HG03097 (cell line): ENCODE measurements at regions not wholly inside any gene's neighbourhood (a gene's known extent, or its start where the extent isn't known, plus 50 kb on each side); places are given as distances from the start of the nearest gene placed in this dataset.

Source experiments
- ATAC-seq: cut with Tn5 transposase; IDR thresholded peaks from one replicate; pipeline ENCODE4 v1.9.1; 2021; ENCODE audit not compliant: unreplicated experiment, low FRiP score

DNA sequence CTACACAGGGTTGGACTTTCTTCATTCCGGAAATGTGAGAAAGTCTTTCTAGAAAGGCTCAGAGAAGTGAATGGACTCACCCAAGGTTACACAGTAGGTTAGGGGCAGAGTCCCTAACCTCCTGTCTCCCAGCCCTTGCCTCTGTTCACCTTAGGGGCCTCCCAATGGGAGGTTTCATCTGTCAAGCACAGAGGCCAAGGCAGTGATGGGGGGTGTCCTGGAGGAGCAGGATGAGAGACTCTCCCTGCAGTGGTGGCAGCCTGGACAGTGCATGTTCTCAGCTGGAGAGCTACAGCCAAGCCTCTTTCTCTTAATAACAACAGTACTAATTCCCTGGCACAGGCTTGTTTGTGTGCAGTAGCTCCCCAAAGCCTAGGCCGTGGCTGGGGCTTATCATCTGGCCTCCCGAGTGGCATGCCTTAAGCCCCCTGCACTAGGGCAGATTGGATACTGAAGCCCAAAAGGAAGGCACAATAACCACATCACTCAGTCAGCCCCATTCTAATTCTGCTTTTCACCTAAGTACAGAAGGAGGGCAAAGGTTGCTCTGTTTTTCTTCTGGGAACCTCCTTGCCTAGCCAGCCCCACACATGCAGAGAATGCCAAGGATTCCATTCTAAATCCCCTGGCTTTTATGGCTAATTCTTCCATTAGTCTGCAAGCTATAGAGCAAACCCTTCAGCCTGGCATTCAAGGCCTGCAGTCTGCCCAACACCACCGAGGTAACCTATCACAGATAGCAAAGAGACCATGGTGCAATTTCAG is 50.2 kb upstream of the XPA start:
- ATAC-seq, result no peak

DNA sequence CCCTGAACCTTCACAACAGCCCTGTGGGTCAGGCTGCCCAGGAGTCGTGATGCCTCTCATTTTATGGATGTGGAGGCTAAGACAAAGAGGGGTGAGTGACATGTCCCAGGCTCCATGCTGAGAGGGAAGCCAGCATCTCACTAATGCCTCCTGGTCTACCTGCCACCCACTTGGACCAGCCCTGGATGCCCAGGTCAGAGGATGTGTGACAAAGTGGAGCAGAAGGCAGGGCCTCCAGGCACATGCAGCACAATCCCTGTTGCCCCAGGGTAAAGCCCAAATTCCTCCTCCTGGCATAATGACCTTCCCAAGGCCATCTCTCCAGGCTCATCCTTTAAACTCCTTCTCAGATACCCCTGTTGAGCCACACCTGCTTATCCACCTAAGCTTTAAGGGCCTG is 51.4 kb upstream of the XPA start:
- ATAC-seq, result no peak

DNA sequence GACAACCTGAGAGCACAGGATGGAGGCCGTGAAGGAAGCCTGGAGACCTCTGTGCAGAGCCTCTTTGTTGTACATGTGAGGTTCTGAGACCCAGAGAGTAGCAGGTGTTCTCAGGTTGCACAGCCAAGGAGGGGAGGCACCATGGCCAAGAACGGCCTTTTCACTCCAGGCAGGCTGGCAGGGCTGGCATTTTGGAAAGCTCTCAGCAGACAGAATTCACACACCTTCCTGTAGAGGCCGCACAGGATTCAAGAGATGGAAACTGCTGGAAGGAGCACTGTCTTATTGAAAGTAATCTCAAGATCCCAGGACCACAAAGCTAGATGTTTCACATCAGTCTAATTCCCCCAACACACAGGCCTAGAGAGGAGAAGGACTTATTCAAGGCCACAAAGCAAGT is 52.8 kb upstream of the XPA start:
- no peak for ATAC-seq

DNA sequence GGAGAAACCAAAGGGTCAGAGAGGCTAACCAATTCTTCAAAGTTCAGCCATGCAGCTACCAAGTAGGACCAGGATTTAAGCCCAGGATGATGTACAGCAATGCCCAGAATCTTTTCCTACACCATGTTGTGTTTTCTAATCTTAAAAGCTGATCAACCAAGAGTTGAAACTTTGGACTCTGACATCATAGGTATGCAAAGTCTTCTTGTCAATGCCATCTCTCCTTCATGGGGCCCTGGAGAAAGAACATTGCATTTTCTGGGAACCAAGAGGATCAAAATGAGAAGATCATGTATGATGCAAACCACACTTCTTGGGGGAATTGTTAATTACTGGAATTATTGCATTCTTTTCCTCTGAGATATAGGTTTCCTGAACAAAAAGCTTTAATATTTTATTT is 54.4 kb upstream of the XPA start:
- no peak for ATAC-seq

DNA sequence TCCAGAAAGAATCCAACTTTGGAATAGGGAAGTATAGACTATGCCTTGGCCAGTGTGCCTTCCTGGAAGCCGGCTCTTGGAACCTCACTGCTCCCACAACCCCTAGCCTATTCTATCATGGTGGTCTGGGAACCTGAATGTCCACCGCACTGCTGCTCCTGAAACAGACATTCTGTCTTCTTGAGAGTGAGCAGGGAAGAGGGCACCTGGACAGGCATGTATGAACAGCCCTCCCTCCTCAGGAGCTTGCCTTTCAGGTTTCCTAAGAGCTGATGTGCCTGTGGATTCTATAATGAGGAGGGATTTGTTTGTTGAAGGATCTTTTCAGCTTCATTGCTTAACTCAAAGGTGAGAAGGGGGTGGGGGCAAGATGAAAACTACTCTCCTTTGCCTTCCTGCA is 55.1 kb upstream of the XPA start:
- ATAC-seq, result no peak

DNA sequence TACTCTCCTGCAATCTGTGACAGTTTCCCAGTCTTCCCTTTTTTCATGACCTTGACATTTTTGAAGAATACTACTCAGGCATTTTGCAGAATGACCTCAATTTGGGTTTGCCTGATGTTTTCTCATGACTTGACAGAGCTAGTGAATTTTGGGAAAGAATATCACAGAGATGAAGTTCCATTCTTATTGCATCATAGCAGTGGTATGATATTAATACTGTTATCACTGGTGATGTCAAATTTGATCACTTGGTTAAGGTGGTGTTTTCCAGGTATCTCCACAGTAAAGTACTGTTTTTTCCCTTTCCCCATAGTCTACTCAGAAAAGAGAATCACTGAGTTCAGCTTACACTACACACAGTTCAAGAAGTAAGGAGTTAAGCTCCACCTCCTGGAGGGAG is 56.2 kb upstream of the XPA start:
- ATAC-seq, result no peak

DNA sequence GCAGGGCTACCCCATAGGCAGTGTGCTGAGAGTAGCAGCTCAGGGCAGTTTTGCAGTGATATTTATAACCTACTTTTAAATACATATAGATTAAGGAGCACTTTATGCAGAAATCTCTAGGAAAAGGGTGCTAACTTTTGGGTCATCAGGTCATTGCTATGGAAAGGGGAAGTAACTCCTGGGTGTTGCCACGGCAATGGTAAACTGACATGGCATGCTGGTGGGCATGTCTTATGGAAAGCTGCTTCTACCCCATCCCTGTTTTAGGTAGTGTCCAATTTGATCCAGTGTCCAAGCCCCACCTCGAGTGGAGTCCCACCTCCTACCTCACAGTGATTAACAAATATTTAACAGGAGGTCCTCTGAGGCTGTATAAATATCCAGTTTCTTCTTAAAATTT is 56.8 kb upstream of the XPA start:
- ATAC-seq, result no peak

DNA sequence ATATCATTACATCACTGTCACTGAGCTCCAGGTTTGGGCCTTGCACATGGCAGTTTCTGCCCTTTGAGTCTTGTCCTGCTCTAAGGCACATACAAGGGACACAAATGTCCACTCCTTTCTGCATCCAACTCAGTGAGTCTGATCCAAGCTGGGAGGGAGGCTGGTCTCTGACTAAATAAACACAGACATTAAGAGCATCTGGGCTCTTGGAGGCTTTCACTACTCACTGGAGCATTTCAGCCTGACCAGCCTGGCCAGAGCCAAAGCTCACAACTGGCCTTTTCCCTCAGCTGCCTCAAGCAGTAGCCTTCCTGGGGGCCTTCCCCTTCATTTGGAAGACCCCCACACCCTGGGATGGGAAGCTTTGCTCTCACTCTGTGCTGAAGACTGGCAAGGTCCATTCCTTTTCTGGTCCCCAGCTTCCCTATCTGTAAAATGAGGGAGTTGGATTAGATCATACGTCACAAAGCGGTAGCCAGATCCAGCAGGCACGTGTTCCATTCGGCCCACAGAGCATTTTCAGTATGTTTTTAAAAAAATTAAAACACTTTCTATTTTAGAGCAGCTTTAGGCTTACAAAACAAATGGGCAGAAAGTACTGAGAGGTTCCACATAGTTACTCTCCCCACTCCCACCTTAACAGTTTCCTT is 58.6 kb upstream of the XPA start:
- no peak for ATAC-seq

DNA sequence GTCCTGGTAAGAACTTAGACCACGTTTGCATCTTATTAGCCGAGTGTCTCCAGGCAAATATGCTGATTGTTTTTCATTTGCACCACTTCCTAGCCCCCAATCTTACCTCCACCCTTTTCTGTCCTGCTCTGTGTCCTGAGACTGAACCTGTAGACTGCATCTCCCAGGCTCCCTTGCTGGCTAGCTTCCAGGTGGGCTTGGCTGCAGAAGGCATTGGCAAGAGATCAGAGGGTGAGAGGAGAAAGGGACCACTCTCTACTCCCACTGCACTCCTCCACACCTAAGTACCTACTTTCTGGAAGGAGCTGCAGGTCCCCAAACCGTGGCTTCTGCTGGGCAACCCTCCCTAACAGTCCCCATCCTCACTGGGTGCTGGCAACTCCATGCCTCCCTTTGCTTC is 59.9 kb upstream of the XPA start:
- no peak for ATAC-seq

DNA sequence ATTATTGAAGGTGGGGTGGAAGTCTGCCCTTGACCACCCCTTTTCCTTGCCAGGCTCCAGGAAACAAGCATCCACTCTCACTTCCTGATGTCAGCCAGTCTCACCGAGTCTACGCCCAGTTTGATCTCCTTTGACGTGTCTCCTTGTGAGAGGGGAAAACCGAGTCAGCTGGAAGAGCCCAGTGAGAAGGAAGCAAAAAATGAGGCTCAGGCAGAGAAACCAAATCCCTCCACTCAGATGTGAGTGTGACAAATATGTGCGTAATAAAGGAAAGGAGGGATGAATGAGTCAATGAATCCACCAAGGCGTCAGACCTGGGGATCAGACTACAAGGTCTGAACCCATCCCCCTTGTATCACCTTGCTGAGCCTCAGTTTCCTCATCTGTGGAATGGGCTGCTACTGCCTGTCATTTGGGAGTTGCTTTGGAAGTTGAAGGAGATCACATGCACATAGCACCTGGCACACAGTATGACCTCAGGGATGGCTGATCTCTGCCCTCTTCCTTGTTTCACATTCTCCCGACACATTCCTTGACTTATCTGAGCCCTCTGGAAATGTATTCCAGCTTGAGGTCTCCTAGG is 61.3 kb upstream of the XPA start:
- ATAC-seq, result no peak

DNA sequence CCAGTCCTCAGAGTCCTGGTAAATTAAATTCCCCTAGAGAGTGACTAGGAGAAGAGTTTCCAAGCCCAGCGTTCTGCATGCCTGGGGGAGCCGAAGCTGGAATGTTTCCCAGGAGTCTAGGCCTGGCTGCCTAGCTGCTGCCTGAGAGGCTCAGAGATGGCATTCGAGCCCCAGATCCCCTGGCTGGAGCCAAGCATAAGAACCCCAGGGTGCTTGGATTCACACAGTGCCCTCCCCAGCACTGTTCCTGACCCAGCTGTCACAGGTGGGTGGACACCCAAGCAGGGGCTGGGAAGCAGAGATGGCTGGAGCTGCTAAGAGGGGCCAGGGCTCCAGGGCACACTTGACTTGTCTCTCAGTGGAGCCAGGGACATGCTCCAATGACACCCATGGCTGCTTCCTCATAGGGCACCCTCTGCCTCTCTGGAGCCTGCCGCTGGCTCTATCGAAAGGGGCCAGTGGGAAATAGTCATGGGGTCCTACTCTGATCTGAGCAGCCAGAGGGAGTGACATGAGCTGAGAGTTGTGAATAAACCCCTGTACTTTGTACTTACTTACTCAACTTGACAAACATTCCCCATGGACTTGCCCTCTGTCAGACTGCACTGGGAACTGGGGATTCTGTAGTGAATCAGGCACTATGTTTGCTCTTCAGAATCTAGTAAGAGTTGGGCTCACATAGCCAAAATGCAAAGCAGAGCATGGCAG is 62.6 kb upstream of the XPA start:
- no peak for ATAC-seq

DNA sequence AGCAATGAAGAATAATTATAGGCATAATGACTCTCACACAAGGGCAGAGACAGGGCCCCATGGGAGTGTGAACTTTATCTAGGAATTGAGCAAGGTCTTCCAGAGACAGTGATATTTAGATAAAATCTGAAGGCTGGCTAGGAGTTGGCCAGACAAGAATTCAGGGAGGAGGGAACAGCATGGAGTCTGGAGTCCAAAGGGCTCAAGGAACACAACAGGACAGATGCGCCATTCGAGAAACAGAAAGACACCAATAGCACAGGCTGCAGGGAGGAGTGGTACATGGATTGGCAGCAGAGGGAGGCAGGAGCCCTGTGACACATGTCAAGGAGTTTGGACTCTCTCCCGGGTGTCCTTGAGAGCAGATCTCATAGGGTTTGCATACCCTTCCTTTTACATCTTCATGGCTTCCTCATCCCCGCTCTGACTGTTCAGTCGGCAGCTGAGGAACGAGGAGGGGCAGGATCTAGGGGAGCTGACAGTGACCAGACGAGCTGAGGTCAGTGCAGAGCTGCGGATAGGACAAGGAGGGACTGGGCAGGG is 64.0 kb upstream of the XPA start:
- no peak for ATAC-seq

DNA sequence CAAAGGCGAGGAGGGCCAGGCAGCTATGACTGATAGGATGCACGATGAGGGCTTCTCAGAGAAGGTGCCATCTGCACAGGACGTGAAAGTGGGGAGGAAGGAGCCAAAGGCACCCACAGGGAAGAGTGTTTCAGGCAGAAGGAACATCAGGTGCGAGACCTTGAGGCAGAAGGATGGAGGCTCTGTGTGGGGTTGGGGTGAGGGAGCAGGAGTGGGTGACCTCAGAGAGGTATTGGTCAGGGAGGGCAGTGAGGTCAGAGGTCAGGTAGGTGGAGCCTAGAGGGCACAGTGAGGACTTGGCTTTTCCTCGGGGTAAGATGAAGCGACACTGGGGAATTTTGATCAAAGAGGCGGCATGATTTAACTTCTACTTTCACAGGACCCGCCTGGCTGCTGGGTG is 64.7 kb upstream of the XPA start:
- ATAC-seq, result no peak

DNA sequence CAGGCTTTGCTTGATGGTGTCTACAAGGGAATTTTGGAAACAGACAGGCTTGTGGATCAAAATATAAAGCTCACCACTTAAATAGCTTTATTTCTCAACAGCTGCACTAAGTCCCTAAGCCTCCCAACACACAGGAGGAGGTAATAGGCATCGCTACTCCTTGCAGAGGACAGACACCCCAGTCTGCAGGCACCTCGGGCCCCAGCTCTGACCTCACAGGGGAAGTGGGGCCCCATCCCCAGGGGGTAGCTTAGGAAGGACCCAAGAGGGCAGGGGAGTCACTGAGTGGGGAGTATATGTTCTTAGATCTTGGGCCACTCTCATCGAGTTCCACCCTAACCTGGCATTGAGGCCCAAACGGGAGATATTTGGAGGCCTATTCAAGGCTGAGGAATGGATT is 66.7 kb upstream of the XPA start:
- no peak for ATAC-seq

DNA sequence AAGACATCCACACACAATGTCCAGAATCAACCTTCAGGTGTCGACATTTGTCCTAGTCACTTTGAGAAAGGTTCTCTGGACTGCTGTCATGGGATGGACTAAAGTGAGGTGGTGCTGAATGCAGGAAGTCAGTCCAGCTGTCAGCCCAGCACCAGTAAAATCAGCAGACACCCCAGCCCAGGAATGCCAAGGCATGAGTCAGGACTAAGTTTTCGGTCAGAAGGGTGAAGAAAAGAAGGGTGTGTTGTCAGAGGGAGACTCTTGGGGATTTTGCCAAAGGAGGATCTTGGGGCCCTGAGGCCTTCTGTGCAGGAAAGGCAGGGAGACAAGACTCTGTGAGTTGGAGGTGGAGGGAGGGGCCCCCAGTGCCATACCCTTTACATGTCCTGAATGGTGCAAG is 69.0 kb upstream of the XPA start:
- no peak for ATAC-seq

DNA sequence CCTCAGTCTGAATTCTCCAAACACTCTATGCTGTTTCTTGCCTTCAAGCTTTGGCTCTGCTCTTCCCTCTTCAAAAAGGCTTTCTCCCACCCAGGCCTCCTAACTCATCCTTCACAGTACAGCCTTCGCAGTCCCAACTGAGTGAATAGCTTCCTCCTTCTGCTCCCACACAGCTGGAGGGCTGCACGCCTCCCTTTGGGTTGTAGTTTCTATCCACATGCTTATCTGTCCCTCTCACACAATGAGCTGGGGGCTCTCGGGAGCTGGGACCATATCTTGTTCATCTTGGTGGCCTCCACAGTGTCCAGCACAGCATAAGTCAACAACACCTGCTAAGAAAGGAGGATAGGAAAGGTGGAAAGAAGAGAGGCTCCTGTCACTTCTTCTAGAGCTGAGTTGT is 69.5 kb upstream of the XPA start:
- no peak for ATAC-seq

DNA sequence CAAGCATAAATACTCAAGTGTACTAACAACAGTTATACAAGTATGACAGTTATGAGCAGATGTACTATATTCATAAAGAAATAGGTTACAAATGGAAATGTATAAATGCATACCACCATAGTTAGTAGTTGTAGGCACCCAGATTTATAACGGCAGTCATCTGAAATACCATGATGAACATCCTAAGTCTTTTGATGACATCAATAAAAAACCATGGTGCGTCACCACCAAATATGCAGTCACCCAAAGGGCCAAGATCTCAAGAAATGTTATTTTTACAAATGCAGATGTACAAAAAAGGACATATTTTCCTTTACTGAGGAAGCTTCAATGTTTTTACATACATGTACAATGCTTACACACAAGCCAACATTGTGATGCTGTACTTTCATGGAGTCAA is 70.8 kb upstream of the XPA start:
- ATAC-seq, result no peak

DNA sequence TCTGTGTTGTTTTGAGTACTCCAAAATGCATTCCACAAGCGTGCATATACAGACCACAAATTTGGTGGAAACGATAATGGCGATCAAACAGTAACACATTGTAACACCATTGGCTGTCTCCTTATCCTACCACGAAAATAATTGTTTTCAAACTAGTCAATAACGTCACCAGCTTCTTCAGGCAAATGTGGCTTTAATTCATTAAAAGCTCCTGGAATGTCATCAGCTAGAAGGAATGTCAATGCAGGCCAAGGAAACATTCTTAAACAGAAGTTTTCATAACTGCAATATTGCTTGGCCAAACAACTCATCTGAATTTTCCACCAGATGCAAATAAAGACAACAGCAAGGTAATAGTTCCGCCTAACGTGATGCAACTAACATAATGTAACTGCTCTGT is 71.6 kb upstream of the XPA start:
- ATAC-seq, result no peak

DNA sequence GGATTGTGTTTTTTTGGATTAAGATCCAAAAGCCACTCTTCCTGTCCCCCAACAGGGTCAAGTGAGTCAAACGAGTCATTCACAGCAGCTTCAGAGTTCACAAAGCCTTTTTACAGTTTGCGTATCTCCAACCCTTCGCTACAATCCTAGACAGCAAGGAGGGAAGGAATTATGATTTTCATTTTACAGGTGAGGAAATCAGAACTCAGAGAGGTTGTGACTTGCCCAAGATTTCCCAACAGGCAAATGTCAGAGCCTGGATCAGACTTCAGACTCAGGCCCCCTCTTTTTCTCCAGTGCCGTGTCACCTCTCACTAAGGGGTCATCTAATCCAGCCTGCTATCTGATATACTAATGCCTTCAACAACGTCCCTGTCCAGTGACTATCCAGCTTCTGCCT is 72.1 kb upstream of the XPA start:
- no peak for ATAC-seq

DNA sequence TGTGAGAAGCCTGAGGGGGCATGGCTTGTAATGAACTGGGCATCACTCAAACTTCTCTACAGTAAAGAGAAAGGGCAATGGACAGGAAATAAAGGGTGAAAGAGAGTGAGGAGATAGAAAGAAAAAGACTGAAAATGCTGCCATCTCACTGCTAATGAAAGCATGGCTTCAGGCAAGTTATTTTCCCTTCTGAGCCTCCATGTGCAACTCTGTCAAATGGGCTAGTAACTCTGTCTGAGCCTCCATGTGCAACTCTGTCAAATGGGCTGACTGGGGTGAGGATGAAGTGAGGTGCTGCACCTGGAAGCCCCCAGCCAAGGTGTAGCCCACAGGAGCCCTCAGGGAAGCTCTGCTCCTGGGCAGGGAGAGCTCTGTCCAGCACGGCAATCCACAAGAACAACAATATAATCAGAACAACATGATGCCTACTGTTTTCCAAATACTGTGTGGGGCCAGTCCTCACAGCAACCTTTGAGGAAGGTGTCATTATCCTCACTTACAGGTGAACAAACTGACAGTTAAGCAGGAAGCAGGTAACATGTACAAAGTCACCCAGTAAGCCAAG is 73.8 kb upstream of the XPA start:
- no peak for ATAC-seq

DNA sequence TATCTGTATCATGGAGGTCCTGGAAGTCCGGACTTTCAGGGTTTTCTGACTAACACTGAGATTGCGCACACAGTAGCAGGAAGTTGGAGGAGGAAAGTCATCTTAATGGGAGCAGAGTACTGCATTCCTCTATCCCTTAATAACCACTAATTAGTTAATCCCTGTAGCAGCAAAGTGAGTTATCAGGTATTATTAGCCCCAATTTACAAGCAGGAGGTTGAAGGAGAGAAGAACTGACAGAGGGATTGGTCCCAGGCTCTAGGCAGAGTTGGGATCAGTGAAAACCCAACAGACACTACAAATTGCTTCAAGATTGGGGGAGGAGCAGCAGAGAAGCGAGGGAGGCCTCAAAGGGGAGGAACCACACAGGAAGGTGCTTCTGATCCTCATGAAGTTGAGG is 74.5 kb upstream of the XPA start:
- no peak for ATAC-seq
